ENCODE measurements at regions not wholly inside any gene's neighbourhood (a gene's known extent, or its start where the extent isn't known, plus 50 kb on each side); places are given as distances from the start of the nearest gene placed in this dataset.

GRCh38 chr12:78534311-78534710, 330.3 kb upstream of the SYT1 start:
- H3K4me1 ChIP-seq (ENCODE audit: low read length), result no peaks in the 10 kb centered on the region
- H3K27me3 ChIP-seq (ENCODE audit: low read length), result no peaks in the 10 kb centered on the region
- H3K36me3 ChIP-seq (ENCODE audit: insufficient read depth, low read length), result no peaks in the 10 kb centered on the region
- H3K79me2 ChIP-seq (ENCODE audit: low read length), result no peaks in the 10 kb centered on the region
- H3K4me3 ChIP-seq (ENCODE audit: low read length), result no peak overlapping the region
- no peak overlapping the region for H3K4me2 ChIP-seq (ENCODE audit: low read depth, low read length, poor library complexity, severe bottlenecking)
- no peak for DNase-seq
- H3K9me3 ChIP-seq (ENCODE audit: low read length), result no peaks in the 10 kb centered on the region
- no peak overlapping the region for H3K27ac ChIP-seq (ENCODE audit: low read length)
- H2AFZ ChIP-seq (ENCODE audit: low read length), result no peak overlapping the region
- H3K9ac ChIP-seq (ENCODE audit: low read length), result no peak overlapping the region
- H4K20me1 ChIP-seq (ENCODE audit: insufficient read depth, low read depth, low read length), result no peaks in the 10 kb centered on the region
- H3K9me2 ChIP-seq (replicated peaks; ENCODE audit: insufficient read depth, low read length), result no peaks in the 10 kb centered on the region

GRCh38 chr12:78540606-78541336, 323.8 kb upstream of the SYT1 start:
- DNase-seq, result no peak
- no peaks in the 10 kb centered on the region for H4K20me1 ChIP-seq (ENCODE audit: insufficient read depth, low read depth, low read length)
- no peaks in the 10 kb centered on the region for H3K9me2 ChIP-seq (replicated peaks; ENCODE audit: insufficient read depth, low read length)
- no peak overlapping the region for H2AFZ ChIP-seq (ENCODE audit: low read length)
- no peak overlapping the region for H3K27ac ChIP-seq (ENCODE audit: low read length)
- no peaks in the 10 kb centered on the region for H3K36me3 ChIP-seq (ENCODE audit: insufficient read depth, low read length)
- H3K27me3 ChIP-seq (ENCODE audit: low read length), result no peaks in the 10 kb centered on the region
- H3K4me2 ChIP-seq (ENCODE audit: low read depth, low read length, poor library complexity, severe bottlenecking), result no peak overlapping the region
- H3K4me3 ChIP-seq (ENCODE audit: low read length), result no peak overlapping the region
- peaks cover 3% of the 10 kb centered on the region; the same call in 1 of the 2 replicates for H3K9me3 ChIP-seq (ENCODE audit: low read length)
- H3K79me2 ChIP-seq (ENCODE audit: low read length), result no peaks in the 10 kb centered on the region
- H3K4me1 ChIP-seq (ENCODE audit: low read length), result no peaks in the 10 kb centered on the region
- no peak overlapping the region for H3K9ac ChIP-seq (ENCODE audit: low read length)

DNA sequence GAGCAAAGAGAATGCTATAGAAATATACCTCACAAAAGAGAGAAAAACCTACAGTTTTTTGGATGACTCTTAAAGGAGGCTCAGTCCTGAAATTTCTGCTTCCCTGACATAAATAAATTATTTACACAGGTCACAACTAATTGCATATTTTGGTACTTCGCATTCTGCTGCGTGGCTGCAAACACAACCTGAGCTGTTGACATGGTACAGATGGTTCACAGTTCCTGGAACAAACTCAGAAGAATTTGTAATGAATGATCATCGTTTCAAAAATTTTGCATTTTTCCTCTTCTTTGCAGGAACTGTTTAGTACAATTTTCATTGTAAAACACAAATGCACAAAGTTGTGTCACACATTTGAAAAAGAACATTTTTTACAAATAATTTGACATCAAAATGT, 313.7 kb upstream of the SYT1 start:
- Histone ChIP-seq H3K9me2 (replicated peaks; ENCODE audit: insufficient read depth, low read length) (no peaks in the 10 kb centered on the region), H2AFZ (ENCODE audit: low read length) (no peak overlapping the region), H3K9ac (ENCODE audit: low read length) (no peak overlapping the region), H3K4me2 (ENCODE audit: low read depth, low read length, poor library complexity, severe bottlenecking) (no peak overlapping the region), H3K27ac (ENCODE audit: low read length) (no peak overlapping the region), H3K4me1 (ENCODE audit: low read length) (no peaks in the 10 kb centered on the region), H3K36me3 (ENCODE audit: insufficient read depth, low read length) (no peaks in the 10 kb centered on the region), H4K20me1 (ENCODE audit: insufficient read depth, low read depth, low read length) (no peaks in the 10 kb centered on the region), H3K9me3 (ENCODE audit: low read length) (no peaks in the 10 kb centered on the region), H3K4me3 (ENCODE audit: low read length) (no peak overlapping the region), H3K79me2 (ENCODE audit: low read length) (no peaks in the 10 kb centered on the region), H3K27me3 (ENCODE audit: low read length) (no peaks in the 10 kb centered on the region)
- DNase-seq, result no peak

GRCh38 chr12:78555802-78556201, 308.8 kb upstream of the SYT1 start:
- Histone ChIP-seq H3K4me2 (ENCODE audit: low read depth, low read length, poor library complexity, severe bottlenecking) (no peak overlapping the region), H2AFZ (ENCODE audit: low read length) (no peak overlapping the region), H3K9me2 (replicated peaks; ENCODE audit: insufficient read depth, low read length) (no peaks in the 10 kb centered on the region), H3K4me1 (ENCODE audit: low read length) (no peaks in the 10 kb centered on the region), H3K79me2 (ENCODE audit: low read length) (no peaks in the 10 kb centered on the region), H3K27ac (ENCODE audit: low read length) (no peak overlapping the region), H3K4me3 (ENCODE audit: low read length) (no peak overlapping the region), H3K27me3 (ENCODE audit: low read length) (no peaks in the 10 kb centered on the region), H3K9ac (ENCODE audit: low read length) (no peak overlapping the region), H3K36me3 (ENCODE audit: insufficient read depth, low read length) (no peaks in the 10 kb centered on the region), H4K20me1 (ENCODE audit: insufficient read depth, low read depth, low read length) (no peaks in the 10 kb centered on the region), H3K9me3 (ENCODE audit: low read length) (no peaks in the 10 kb centered on the region)
- DNase-seq, result no peak

- H3K27ac ChIP-seq (ENCODE audit: low read length), result no peak overlapping the region
- no peak for DNase-seq
These were observed 307.9 kb upstream of the SYT1 start for GRCh38 chr12:78556651-78557050.

DNA sequence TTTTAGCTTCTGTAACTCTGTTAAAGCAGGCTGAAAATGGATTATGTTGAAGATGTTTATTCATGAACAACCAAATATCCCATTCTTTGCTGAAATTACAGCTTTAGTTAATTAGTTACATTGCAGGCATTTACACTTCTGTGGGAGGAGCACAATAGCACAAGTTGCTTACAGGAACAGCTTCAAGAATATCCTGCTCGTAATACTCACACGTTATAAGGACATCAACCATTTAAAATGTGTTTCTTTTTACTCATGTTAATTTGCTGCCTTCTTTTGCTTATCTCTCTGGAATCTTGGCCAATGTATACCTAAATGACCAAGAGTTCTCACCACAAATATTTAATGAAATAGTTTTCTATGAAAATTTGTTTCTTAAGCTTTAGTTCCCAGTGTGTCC, 305.2 kb upstream of the SYT1 start:
- no peaks in the 10 kb centered on the region for H3K27me3 ChIP-seq (ENCODE audit: low read length)
- no peaks in the 10 kb centered on the region for H3K9me2 ChIP-seq (replicated peaks; ENCODE audit: insufficient read depth, low read length)
- H3K9me3 ChIP-seq (ENCODE audit: low read length), result no peaks in the 10 kb centered on the region

More at GRCh38 chr12:78556651-78557050, 307.9 kb upstream of the SYT1 start:
- Histone ChIP-seq H2AFZ (ENCODE audit: low read length) (no peak overlapping the region), H3K9me3 (ENCODE audit: low read length) (no peaks in the 10 kb centered on the region), H4K20me1 (ENCODE audit: insufficient read depth, low read depth, low read length) (no peaks in the 10 kb centered on the region), H3K4me1 (ENCODE audit: low read length) (no peaks in the 10 kb centered on the region), H3K4me2 (ENCODE audit: low read depth, low read length, poor library complexity, severe bottlenecking) (no peak overlapping the region), H3K27me3 (ENCODE audit: low read length) (no peaks in the 10 kb centered on the region), H3K9me2 (replicated peaks; ENCODE audit: insufficient read depth, low read length) (no peaks in the 10 kb centered on the region), H3K79me2 (ENCODE audit: low read length) (no peaks in the 10 kb centered on the region), H3K9ac (ENCODE audit: low read length) (no peak overlapping the region), H3K4me3 (ENCODE audit: low read length) (no peak overlapping the region), H3K36me3 (ENCODE audit: insufficient read depth, low read length) (no peaks in the 10 kb centered on the region)

GRCh38 chr12:78559886-78560285, 304.7 kb upstream of the SYT1 start:
- Histone ChIP-seq H3K9me3 (ENCODE audit: low read length) (no peaks in the 10 kb centered on the region), H3K4me3 (ENCODE audit: low read length) (no peak overlapping the region), H3K9ac (ENCODE audit: low read length) (no peak overlapping the region), H3K4me1 (ENCODE audit: low read length) (no peaks in the 10 kb centered on the region), H3K27me3 (ENCODE audit: low read length) (no peaks in the 10 kb centered on the region), H2AFZ (ENCODE audit: low read length) (no peak overlapping the region), H3K79me2 (ENCODE audit: low read length) (no peaks in the 10 kb centered on the region), H3K4me2 (ENCODE audit: low read depth, low read length, poor library complexity, severe bottlenecking) (no peak overlapping the region), H4K20me1 (ENCODE audit: insufficient read depth, low read depth, low read length) (no peaks in the 10 kb centered on the region), H3K9me2 (replicated peaks; ENCODE audit: insufficient read depth, low read length) (no peaks in the 10 kb centered on the region), H3K27ac (ENCODE audit: low read length) (no peak overlapping the region), H3K36me3 (ENCODE audit: insufficient read depth, low read length) (no peaks in the 10 kb centered on the region)
- no peak for DNase-seq

More for the DNA sequence above, 305.2 kb upstream of the SYT1 start:
- no peaks in the 10 kb centered on the region for H3K36me3 ChIP-seq (ENCODE audit: insufficient read depth, low read length)
- no peak overlapping the region for H3K27ac ChIP-seq (ENCODE audit: low read length)
- no peaks in the 10 kb centered on the region for H3K79me2 ChIP-seq (ENCODE audit: low read length)
- H2AFZ ChIP-seq (ENCODE audit: low read length), result no peak overlapping the region
- H3K9ac ChIP-seq (ENCODE audit: low read length), result no peak overlapping the region
- no peaks in the 10 kb centered on the region for H4K20me1 ChIP-seq (ENCODE audit: insufficient read depth, low read depth, low read length)
- no peak for DNase-seq
- H3K4me2 ChIP-seq (ENCODE audit: low read depth, low read length, poor library complexity, severe bottlenecking), result no peak overlapping the region
- H3K4me3 ChIP-seq (ENCODE audit: low read length), result no peak overlapping the region
- no peaks in the 10 kb centered on the region for H3K4me1 ChIP-seq (ENCODE audit: low read length)

- no peaks in the 10 kb centered on the region for H3K9me2 ChIP-seq (replicated peaks; ENCODE audit: insufficient read depth, low read length)
These were observed 303.9 kb upstream of the SYT1 start for GRCh38 chr12:78560633-78561032.

More at GRCh38 chr12:78560633-78561032, 303.9 kb upstream of the SYT1 start:
- no peaks in the 10 kb centered on the region for H3K36me3 ChIP-seq (ENCODE audit: insufficient read depth, low read length)
- H2AFZ ChIP-seq (ENCODE audit: low read length), result no peak overlapping the region
- DNase-seq, result no peak
- H3K27ac ChIP-seq (ENCODE audit: low read length), result no peak overlapping the region
- H3K9ac ChIP-seq (ENCODE audit: low read length), result no peak overlapping the region
- no peaks in the 10 kb centered on the region for H3K79me2 ChIP-seq (ENCODE audit: low read length)
- no peaks in the 10 kb centered on the region for H3K4me1 ChIP-seq (ENCODE audit: low read length)
- H3K27me3 ChIP-seq (ENCODE audit: low read length), result no peaks in the 10 kb centered on the region
- H3K4me2 ChIP-seq (ENCODE audit: low read depth, low read length, poor library complexity, severe bottlenecking), result no peak overlapping the region
- no peak overlapping the region for H3K4me3 ChIP-seq (ENCODE audit: low read length)
- no peaks in the 10 kb centered on the region for H3K9me3 ChIP-seq (ENCODE audit: low read length)
- no peaks in the 10 kb centered on the region for H4K20me1 ChIP-seq (ENCODE audit: insufficient read depth, low read depth, low read length)

Data from Karpas-422 (cell line).